ENCODE measurements at regions not wholly inside any gene's neighbourhood (a gene's known extent, or its start where the extent isn't known, plus 50 kb on each side); places are given as distances from the start of the nearest gene placed in this dataset.

GRCh38 chr11:15339302-15339701 is 224.6 kb downstream of the INSC start:
- 79% methylated on average over 1 of the region's 1 CpG for WGBS (ENCODE audit: low lambda C conversion rate, missing lambda C conversion rate)
- H3K9me3 ChIP-seq (ENCODE audit: low read depth) = peaks cover 8% of the 10 kb centered on the region
- no peaks in the 10 kb centered on the region for H3K79me2 ChIP-seq
- no peak overlapping the region for H3K27ac ChIP-seq
- no peak for TF ChIP-seq EZH2 (IDR thresholded peaks at IDR 0.05; ENCODE audit: borderline replicate concordance)
- H3K36me3 ChIP-seq (replicated peaks; ENCODE audit: insufficient read depth, low read depth) = no peaks in the 10 kb centered on the region
- no peaks in the 10 kb centered on the region for H3K4me1 ChIP-seq (ENCODE audit: insufficient read depth)
- no peak overlapping the region for H2AFZ ChIP-seq
- no peaks in the 10 kb centered on the region for H3K27me3 ChIP-seq
- no peak overlapping the region for H3K4me3 ChIP-seq
- H3K4me2 ChIP-seq = no peak overlapping the region
- H3K9me2 ChIP-seq (replicated peaks; ENCODE audit: insufficient read depth) = no peaks in the 10 kb centered on the region
- DNase-seq (ENCODE audit: low spot score) = no peak
- no peaks in the 10 kb centered on the region for H4K20me1 ChIP-seq (ENCODE audit: insufficient read depth, poor library complexity, severe bottlenecking)

- no peak overlapping the region for H3K4me2 ChIP-seq
- 24% methylated on average over 1 of the region's 1 CpG for WGBS (ENCODE audit: low lambda C conversion rate, missing lambda C conversion rate)
Measured at GRCh38 chr11:15341587-15341986, 226.9 kb downstream of the INSC start.

GRCh38 chr11:15342163-15342562 is 227.4 kb downstream of the INSC start:
- no peak overlapping the region for H3K27ac ChIP-seq
- peaks cover 8% of the 10 kb centered on the region for H3K9me3 ChIP-seq (ENCODE audit: low read depth)
- 43% methylated on average over 2 of the region's 2 CpGs for WGBS (ENCODE audit: low lambda C conversion rate, missing lambda C conversion rate)
- no peak overlapping the region for H2AFZ ChIP-seq
- no peaks in the 10 kb centered on the region for H3K9me2 ChIP-seq (replicated peaks; ENCODE audit: insufficient read depth)
- H3K36me3 ChIP-seq (replicated peaks; ENCODE audit: insufficient read depth, low read depth) = no peaks in the 10 kb centered on the region
- no peak overlapping the region for H3K4me2 ChIP-seq
- no peak for TF ChIP-seq EZH2phosphoT487 (IDR thresholded peaks at IDR 0.05; ENCODE audit: low read depth, severe bottlenecking, unreplicated experiment)
- no peak for TF ChIP-seq EZH2 (IDR thresholded peaks at IDR 0.05; ENCODE audit: borderline replicate concordance)
- TF ChIP-seq CTCF (IDR thresholded peaks at IDR 0.05; ENCODE audit: poor library complexity) = no peak
- DNase-seq (ENCODE audit: low spot score) = no peak
- no peaks in the 10 kb centered on the region for H4K20me1 ChIP-seq (ENCODE audit: insufficient read depth, poor library complexity, severe bottlenecking)
- H3K27me3 ChIP-seq = no peaks in the 10 kb centered on the region
- no peak overlapping the region for H3K4me3 ChIP-seq
- no peaks in the 10 kb centered on the region for H3K4me1 ChIP-seq (ENCODE audit: insufficient read depth)
- no peaks in the 10 kb centered on the region for H3K79me2 ChIP-seq

More at GRCh38 chr11:15341587-15341986, 226.9 kb downstream of the INSC start:
- Histone ChIP-seq H3K9me2 (replicated peaks; ENCODE audit: insufficient read depth) (no peaks in the 10 kb centered on the region), H3K4me1 (ENCODE audit: insufficient read depth) (no peaks in the 10 kb centered on the region), H3K9me3 (ENCODE audit: low read depth) (peaks cover 8% of the 10 kb centered on the region), H3K36me3 (replicated peaks; ENCODE audit: insufficient read depth, low read depth) (no peaks in the 10 kb centered on the region), H3K27ac (no peak overlapping the region), H3K4me3 (no peak overlapping the region), H2AFZ (no peak overlapping the region), H3K27me3 (no peaks in the 10 kb centered on the region), H4K20me1 (ENCODE audit: insufficient read depth, poor library complexity, severe bottlenecking) (no peaks in the 10 kb centered on the region), H3K79me2 (no peaks in the 10 kb centered on the region)
- DNase-seq (ENCODE audit: low spot score) = no peak
- no peak for TF ChIP-seq EZH2phosphoT487 (IDR thresholded peaks at IDR 0.05; ENCODE audit: low read depth, severe bottlenecking, unreplicated experiment)
- no peak for TF ChIP-seq CTCF (IDR thresholded peaks at IDR 0.05; ENCODE audit: poor library complexity)
- no peak for TF ChIP-seq EZH2 (IDR thresholded peaks at IDR 0.05; ENCODE audit: borderline replicate concordance)

- H3K4me2 ChIP-seq = no peak overlapping the region
- no peak overlapping the region for H3K27ac ChIP-seq
- no peaks in the 10 kb centered on the region for H3K36me3 ChIP-seq (replicated peaks; ENCODE audit: insufficient read depth, low read depth)
- 34% methylated on average over 4 of the region's 4 CpGs for WGBS (ENCODE audit: low lambda C conversion rate, missing lambda C conversion rate)
- H3K79me2 ChIP-seq = no peaks in the 10 kb centered on the region
- no peaks in the 10 kb centered on the region for H3K9me3 ChIP-seq (ENCODE audit: low read depth)
- H3K27me3 ChIP-seq = no peaks in the 10 kb centered on the region
- no peak overlapping the region for H2AFZ ChIP-seq
- H3K9me2 ChIP-seq (replicated peaks; ENCODE audit: insufficient read depth) = no peaks in the 10 kb centered on the region
- H4K20me1 ChIP-seq (ENCODE audit: insufficient read depth, poor library complexity, severe bottlenecking) = no peaks in the 10 kb centered on the region
- no peak for DNase-seq (ENCODE audit: low spot score)
- no peaks in the 10 kb centered on the region for H3K4me1 ChIP-seq (ENCODE audit: insufficient read depth)
- H3K4me3 ChIP-seq = no peak overlapping the region
- TF ChIP-seq EZH2 (IDR thresholded peaks at IDR 0.05; ENCODE audit: borderline replicate concordance) (no peak), CTCF (IDR thresholded peaks at IDR 0.05; ENCODE audit: poor library complexity) (no peak)
Measured at GRCh38 chr11:15346907-15347306, 232.2 kb downstream of the INSC start.
